Mammary epithelial cell (primary cell): ENCODE measurements at regions not wholly inside any gene's neighbourhood (a gene's known extent, or its start where the extent isn't known, plus 50 kb on each side); places are given as distances from the start of the nearest gene placed in this dataset.
"Not testable (repeated sequence)": the region's sequence is repeated elsewhere in the genome, so short reads cannot be mapped to it uniquely, and the experiment has no call there.

ENCODE experiments used
- CTCF ChIP-seq, 2 donors: IDR thresholded peaks in 1 of 2; conservative IDR thresholded peaks in 1 of 2; 2 replicates each; pipeline ENCODE4 v1.5.1; 2011 to 2012; ENCODE audit warnings: inconsistent platforms in 2 of 2, low read length in 2 of 2, mild to moderate bottlenecking in 2 of 2, control low read depth in 1 of 2, low read depth in 1 of 2; ENCODE audit not compliant: insufficient read depth in 1 of 2; ENCODE audit errors: extremely low read depth in 1 of 2
- EZH2 ChIP-seq: IDR thresholded peaks from 2 replicates; pipeline ENCODE4 v1.6.1; 2012; ENCODE audit warnings: low read length, inconsistent platforms, borderline replicate concordance

- not testable (repeated sequence) for TF ChIP-seq CTCF (conservative IDR thresholded peaks at IDR 0.05 in 1 of 2, IDR thresholded peaks at IDR 0.05 in 1 of 2; ENCODE audit: extremely low read depth in 1 of 2, insufficient read depth in 1 of 2, low read depth in 1 of 2, low read length in 2 of 2); EZH2
Observed at GRCh38 chr15:20280141-20280932, 261.3 kb downstream of the GOLGA6L6 start.
